ENCODE measurements at regions not wholly inside any gene's neighbourhood (a gene's known extent, or its start where the extent isn't known, plus 50 kb on each side); places are given as distances from the start of the nearest gene placed in this dataset.
A peak's percentile ranks its signal among the peaks of the same experiment; 100 is the strongest.
"Not testable (repeated sequence)": the region's sequence is repeated elsewhere in the genome, so short reads cannot be mapped to it uniquely, and the experiment has no call there.

DNA sequence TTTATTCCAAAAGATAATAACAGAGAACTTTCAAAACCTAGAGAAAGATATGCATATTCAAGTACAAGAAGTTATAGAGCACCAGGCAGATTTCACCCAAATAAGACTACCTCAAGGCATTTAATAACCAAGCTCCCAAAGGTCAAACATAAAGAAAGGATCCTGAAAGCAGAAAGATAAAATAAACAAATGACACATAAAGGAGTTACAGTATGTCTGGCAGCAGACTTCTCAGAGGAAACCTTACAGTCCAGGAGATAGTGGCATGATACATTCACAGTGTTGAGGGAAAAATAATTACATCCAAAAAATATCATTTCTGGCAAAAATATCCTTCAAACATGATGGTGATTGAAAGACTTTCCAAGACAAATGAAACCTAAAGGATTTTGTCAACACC is 185.8 kb upstream of the POU1F1 start:
- H3K27me3 ChIP-seq: no peaks in the 10 kb centered on the region
- no peaks in the 10 kb centered on the region for H3K9me3 ChIP-seq
- H3K36me3 ChIP-seq: no peaks in the 10 kb centered on the region
- DNase-seq: no peak
- no peak overlapping the region for H3K4me3 ChIP-seq

DNA sequence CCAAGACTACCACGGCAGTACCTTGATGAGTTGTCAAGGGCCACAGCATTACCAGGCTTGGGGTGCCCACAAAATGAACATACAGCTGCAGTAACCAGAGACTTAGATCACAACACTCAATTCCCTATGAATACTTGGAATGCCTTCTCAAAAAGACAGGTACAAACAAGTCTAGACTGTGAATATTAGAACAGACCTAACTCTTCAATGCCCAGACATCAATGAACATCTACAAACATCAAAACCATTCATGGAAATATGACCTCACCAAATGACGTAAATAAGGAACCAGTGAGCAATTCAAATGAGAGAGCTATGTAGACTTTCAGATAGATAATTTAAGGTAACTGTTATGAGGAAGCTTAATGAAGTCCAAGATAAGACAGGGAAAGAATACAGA is 185.1 kb upstream of the POU1F1 start:
- DNase-seq: no peak
- Histone ChIP-seq H3K27me3 (no peaks in the 10 kb centered on the region), H3K4me3 (no peak overlapping the region)

DNA sequence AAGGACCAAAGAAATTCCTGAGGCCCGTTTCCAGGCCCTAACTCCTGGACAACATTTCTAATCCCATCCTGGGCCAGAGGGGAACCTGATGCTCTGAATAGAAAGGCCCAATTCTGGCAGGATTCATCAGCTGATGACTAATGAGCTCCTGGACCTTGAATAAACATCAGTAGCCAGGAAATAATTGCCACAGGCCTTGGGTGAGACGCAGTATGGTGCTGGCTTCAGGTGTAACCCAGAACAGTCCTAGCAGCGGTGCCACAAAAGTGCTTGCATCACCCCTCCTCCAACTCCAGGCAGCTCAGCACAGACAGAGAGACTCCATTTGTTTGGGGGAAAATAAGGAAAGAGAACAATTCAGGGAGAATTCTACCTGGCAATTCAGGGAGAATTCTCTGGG is 184.7 kb upstream of the POU1F1 start:
- Histone ChIP-seq H3K4me3 (no peak overlapping the region), H3K9me3 (no peaks in the 10 kb centered on the region), H3K36me3 (no peaks in the 10 kb centered on the region), H3K27me3 (no peaks in the 10 kb centered on the region)
- DNase-seq: peak; percentile 28

More for the DNA sequence above, 185.1 kb upstream of the POU1F1 start:
- Histone ChIP-seq H3K36me3 (no peaks in the 10 kb centered on the region), H3K9me3 (no peaks in the 10 kb centered on the region)

DNA sequence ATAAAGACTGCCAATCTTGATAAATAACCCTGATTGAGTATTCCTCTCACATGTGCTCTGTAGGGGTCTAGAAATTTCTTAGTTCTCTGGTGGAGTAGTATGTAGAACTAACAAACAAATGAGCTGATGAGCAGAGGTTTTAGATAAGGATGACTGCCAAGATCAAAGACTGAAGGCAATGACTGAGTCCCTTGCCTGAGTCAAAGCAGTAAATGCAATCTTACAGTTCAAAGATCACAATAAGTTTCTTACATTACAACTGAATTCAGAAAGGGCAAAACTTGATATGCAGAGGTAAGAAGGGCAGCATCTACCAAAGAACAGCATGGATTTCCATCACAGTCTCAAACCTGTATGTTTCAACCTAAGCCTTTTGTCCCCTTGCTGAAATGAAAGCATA is 172.2 kb upstream of the POU1F1 start:
- Histone ChIP-seq H3K27me3 (no peaks in the 10 kb centered on the region), H3K9me3 (no peaks in the 10 kb centered on the region), H3K36me3 (no peaks in the 10 kb centered on the region), H3K4me3 (no peak overlapping the region)
- DNase-seq: no peak

DNA sequence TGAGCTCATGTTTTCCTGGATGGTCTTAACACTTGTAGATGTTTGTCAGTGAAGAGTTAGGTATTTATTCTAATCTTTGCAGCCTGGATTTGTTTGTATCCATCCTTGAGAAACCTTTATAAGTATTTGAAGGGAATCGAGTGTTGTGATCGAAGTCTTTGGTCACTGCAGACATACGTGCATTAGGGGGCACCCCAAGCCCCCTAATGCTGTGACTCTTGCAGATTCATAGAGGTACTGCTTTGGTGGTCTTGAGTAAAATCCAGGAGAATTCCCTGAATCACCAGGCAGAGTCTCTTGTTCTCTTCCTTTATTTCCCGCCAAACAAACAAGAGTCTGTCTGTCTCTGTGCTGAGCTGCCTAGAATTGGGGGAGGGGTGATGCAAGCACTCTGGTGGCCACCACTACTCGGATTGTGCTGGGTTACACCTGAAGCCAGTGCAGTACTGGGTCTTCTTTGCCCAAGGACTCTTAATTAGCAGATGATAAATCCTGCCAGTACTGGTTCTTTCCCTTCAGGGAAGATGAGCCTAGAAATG is 170.5 kb upstream of the POU1F1 start:
- H3K9me3 ChIP-seq: no peaks in the 10 kb centered on the region
- no peaks in the 10 kb centered on the region for H3K36me3 ChIP-seq
- no peak for DNase-seq
- H3K4me3 ChIP-seq: no peak overlapping the region
- H3K27me3 ChIP-seq: no peaks in the 10 kb centered on the region

DNA sequence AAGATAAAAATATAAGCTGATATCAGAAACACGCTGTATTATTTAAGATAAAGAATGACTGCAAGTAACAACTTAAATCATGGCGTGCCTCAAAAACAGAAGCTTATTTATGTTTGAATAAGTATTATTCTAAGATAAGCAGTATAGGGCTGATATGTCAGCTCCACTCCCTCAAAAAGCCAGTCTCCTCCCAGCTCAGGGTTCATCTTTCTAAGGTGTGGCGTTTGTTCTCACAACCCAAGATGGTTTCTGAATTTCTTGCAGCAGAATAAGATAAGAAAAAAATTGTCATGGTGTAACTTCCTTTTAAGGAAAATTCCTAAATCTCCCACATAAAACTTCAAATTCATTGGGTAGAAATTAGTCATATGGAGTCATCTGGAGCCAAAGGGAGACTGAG is 166.1 kb upstream of the POU1F1 start:
- H3K36me3 ChIP-seq: no peaks in the 10 kb centered on the region
- H3K9me3 ChIP-seq: no peaks in the 10 kb centered on the region
- no peak for DNase-seq
- H3K27me3 ChIP-seq: no peaks in the 10 kb centered on the region
- H3K4me3 ChIP-seq: no peak overlapping the region

DNA sequence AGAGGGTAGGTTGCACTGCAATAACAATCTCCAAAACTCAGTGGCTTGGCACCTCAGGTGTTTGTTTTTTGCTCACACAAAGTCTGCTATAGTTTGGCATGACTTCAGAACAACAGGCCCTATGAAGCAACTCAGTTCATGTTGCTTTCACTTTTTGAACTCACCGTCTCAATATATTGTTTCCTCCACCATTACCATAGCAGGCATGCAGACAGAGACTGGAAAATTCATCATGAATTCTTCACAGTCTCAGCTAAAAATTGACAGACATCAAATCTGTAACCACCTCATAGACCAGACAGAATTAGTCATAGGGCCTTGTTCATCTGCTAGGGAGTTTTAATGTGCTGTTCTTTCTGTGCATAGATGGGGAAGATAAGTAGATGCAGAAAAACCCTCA is 161.4 kb upstream of the POU1F1 start:
- no peak for DNase-seq
- Histone ChIP-seq H3K9me3 (no peaks in the 10 kb centered on the region), H3K36me3 (no peaks in the 10 kb centered on the region), H3K4me3 (no peak overlapping the region), H3K27me3 (no peaks in the 10 kb centered on the region)

DNA sequence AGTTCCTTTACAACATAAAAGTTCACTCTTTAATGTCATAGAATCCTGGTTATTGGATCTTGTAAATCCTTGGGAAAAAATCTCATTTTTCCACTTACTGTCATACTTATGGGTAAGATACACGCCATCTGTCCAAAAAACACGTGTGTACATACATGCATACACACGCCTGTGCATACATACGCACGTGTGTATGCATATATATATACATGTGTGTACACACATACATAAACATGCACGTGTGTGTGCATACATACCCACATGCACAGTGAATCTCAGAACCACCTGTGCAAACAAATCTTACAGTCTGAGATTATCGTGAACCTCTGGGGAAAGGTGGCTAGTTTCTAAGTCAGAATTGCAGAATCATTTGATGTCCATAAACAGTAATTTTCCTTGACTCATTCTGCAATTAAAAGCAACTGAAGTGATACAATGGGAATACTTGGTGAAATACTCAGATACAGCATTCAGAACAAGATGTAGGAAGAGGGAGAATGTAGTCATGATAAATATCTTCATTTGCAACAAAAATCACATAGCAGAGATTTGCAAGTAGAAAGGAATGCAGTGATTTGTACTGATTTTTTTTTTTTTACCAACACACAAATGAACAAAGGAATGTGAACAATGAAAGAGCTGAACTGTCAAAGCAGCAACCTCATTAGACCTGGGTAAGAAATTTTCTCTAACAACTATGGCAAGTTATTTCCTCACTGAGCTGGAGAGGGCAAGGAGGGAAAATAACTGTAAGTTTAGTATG is 160.6 kb upstream of the POU1F1 start:
- no peaks in the 10 kb centered on the region for H3K9me3 ChIP-seq
- H3K36me3 ChIP-seq: no peaks in the 10 kb centered on the region
- H3K27me3 ChIP-seq: no peaks in the 10 kb centered on the region
- DNase-seq: no peak
- H3K4me3 ChIP-seq: no peak overlapping the region

DNA sequence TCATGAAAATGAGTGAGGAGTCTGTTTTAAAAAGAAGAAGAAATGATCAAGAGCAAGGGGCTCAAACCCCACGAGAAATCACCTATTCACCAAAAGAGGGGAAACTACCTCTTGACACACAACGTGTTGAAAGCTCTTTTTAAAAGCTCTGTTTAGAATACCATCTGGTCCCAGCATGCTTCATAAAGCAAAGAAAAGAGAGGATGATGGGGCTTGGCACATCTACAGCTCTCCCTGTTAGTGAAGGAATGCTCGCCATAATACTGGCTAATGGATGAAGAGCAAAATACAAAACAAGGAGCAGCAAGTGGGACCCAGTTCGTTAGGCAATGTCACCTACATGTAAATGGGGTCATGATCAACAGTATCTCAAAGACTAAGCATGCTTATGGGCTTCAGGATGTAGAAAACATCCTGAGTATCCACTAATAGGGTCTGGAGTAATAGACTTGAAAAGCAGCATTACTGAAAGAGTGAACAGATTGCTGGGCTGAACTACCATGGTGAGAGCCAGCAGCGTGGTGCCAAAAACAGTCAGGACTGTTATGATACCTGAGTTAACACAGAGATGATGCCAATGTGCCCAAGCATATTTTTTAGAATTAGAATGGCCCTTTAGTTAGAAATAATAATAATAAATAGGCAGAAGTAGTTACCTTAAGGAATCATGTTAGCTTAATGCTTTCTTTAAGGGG is 159.7 kb upstream of the POU1F1 start:
- no peak overlapping the region for H3K4me3 ChIP-seq
- H3K27me3 ChIP-seq: no peaks in the 10 kb centered on the region
- H3K9me3 ChIP-seq: no peaks in the 10 kb centered on the region
- H3K36me3 ChIP-seq: no peaks in the 10 kb centered on the region
- no peak for DNase-seq

DNA sequence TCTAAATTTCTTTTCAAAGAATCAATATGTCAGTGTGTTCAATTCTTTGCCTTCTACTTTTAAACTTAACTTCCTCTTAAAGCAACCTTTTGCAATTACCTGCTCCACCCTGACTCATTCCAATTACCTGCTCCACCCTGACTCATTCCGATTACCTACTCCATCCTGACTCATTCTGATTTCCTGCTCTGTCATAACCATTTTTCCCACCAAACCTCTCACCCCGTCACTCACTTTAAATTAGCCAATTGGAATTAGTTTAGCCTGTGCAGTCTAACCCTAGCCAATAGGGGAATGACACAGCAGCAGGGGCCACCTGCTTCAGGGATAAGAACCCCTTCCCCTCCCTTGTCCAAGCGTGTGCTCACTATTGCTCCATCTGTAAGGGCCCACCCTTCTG is 157.1 kb upstream of the POU1F1 start:
- H3K27me3 ChIP-seq, H3K36me3 ChIP-seq, H3K4me3 ChIP-seq, DNase-seq, H3K9me3 ChIP-seq: not testable (repeated sequence)

DNA sequence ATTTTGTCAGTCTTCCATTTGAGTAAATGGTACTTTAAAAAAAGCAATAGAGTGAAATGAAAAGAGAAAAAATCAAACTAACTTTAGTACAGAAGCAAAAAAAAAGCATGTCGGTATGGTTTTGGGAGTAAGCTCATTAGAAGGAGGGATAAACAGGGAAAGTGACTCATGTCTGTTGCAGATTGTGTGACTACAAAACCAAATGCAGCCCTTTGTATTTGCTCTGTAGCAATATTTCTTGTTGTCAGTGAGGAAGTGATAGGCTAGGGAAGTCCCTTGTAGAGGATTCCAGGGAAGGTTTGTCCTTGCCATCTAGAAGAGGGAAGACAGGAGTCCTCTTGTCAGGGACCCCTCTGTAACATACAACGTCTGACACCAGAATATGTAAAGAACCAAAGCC is 150.5 kb upstream of the POU1F1 start:
- H3K27me3 ChIP-seq: no peaks in the 10 kb centered on the region
- no peak for DNase-seq
- H3K4me3 ChIP-seq: no peak overlapping the region
- no peaks in the 10 kb centered on the region for H3K9me3 ChIP-seq
- no peaks in the 10 kb centered on the region for H3K36me3 ChIP-seq

DNA sequence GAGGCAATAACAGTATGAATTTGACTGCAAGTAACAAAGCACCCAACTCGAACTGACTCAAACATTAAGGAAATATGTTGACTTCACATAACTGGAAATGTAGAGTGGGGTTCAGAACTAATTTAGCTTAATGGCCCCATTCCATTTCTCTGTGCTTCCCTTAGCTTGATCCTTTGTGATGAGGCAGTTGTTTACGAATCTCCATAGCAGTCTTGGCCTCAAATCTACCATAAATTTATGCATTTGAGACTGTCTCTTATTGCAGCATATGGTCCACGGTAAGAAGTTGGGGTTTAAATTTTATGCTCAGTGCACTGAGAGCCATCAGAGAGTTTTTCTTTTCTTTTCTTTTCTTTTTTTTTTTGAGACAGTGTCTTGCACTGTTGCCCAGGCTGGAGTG is 148.7 kb upstream of the POU1F1 start:
- no peak for DNase-seq
- Histone ChIP-seq H3K4me3 (no peak overlapping the region), H3K27me3 (no peaks in the 10 kb centered on the region), H3K9me3 (no peaks in the 10 kb centered on the region), H3K36me3 (no peaks in the 10 kb centered on the region)

DNA sequence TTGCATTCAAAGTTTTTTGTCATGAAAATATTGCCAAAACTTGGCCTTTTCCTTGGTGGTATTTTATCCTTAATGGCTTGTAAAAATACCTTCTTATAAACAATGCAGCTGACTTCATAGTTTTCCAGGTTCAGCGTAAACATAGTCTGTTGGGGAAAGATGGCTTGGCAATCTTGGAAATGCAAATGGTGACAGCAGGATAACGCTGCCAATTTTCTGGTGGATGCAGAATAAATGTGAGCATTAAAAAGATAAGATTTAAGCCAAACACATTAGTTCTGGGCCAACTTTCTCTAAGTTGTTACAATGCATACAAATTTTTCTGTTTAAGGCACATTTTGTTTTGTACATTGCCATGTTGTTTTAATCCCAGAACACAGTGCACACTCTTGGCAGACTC is 147.0 kb upstream of the POU1F1 start:
- DNase-seq: no peak
- Histone ChIP-seq H3K36me3 (no peaks in the 10 kb centered on the region), H3K4me3 (no peak overlapping the region), H3K27me3 (no peaks in the 10 kb centered on the region), H3K9me3 (no peaks in the 10 kb centered on the region)

DNA sequence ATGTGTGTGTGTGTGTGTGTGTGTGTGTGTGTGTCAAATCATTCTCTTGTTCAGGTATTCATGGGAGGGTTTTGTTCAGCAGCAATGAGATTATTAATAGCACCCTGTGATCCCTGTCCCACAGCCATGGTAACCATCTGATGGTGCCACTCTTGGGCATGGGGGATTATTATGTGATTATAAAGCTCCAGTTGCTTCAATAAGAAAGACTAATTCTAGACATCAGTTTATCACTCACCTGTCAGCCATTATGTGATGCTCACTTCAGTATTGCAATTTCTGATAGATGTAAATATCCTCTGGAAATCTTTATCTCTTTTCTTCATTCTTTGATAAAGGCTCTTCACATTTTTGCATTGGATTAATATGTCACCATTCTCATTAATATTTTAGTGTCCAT is 145.9 kb upstream of the POU1F1 start:
- DNase-seq: no peak
- H3K9me3 ChIP-seq: no peaks in the 10 kb centered on the region
- H3K4me3 ChIP-seq: no peak overlapping the region
- H3K27me3 ChIP-seq: no peaks in the 10 kb centered on the region
- H3K36me3 ChIP-seq: no peaks in the 10 kb centered on the region

DNA sequence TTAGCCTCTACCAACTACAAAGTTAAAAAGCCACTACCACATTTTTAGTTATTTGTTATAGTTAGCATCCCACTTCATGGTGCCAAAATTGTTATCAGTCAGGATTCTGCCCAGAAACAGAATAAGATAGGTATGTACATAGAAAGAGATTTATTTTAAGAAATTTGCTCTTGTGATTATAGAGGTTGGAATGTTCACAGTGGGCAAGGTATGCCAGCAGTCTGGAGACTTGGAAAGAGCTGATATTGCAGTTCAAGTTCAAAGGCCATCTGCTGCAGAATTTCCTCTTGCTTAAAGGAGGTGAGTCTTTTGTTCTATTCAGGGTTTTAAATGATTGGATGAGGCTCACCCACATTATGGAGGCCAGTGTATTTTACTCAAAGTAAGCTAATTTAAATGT is 143.8 kb upstream of the POU1F1 start:
- Histone ChIP-seq H3K9me3 (no peaks in the 10 kb centered on the region), H3K4me3 (no peak overlapping the region), H3K36me3 (no peaks in the 10 kb centered on the region), H3K27me3 (no peaks in the 10 kb centered on the region)
- no peak for DNase-seq

DNA sequence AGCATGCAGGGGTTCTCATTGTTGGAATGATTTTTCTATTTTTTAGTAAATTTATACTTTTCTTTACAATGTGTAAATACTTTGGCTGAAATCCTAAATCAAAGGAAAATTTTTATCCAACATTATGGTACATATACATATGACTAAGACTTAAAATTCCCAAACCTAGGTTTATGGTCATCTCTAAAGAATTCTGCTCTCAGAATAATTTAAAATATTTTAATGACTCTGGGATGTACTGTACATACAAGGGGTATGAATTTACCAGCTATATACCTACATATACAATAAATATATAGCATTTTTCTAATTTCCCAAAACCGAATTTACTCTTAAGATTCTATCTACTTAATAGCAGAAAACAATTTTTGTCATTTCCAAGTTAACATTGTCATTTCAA is 137.9 kb upstream of the POU1F1 start:
- no peak for DNase-seq
- Histone ChIP-seq H3K36me3 (no peaks in the 10 kb centered on the region), H3K9me3 (no peaks in the 10 kb centered on the region), H3K27me3 (no peaks in the 10 kb centered on the region), H3K4me3 (no peak overlapping the region)

DNA sequence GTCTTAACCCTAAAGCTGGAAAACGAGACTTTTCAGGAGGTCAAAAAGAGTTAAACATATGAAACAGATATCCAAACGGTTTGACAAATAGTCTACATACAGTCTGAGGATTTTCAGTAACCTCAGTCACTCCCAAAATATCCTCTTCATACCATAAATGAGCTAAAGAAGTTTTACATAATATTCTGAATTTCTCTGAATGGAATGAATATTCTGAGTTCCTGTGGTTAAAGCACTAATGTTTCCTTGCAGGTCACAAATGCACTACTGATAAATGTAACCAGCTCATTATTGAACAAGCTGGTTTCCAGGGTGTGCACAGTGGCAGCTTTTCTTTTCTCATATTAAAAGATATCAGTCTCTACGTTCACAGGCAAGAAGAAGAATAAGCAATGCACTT is 137.4 kb upstream of the POU1F1 start:
- Histone ChIP-seq H3K9me3 (no peaks in the 10 kb centered on the region), H3K4me3 (no peak overlapping the region), H3K36me3 (no peaks in the 10 kb centered on the region), H3K27me3 (no peaks in the 10 kb centered on the region)
- no peak for DNase-seq

DNA sequence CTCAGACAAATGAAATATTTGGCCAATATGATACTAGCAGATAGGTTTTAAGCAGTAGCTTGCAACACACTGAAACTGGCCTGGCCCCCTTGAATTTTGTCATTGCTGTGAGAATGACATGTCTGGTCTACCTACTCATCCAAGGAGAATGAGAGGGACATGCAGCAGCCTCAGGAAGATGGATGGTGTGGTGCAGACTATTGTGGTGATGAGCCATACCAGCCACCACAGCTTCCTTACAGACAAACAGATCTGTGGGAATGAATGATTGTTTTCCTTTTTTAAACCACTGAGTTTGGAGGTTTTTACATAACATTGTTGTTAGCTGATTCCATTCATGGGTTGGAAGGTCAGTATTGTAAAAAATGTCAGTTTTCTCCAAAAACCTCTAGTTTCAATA is 133.7 kb upstream of the POU1F1 start:
- no peaks in the 10 kb centered on the region for H3K27me3 ChIP-seq
- no peak for DNase-seq
- no peaks in the 10 kb centered on the region for H3K36me3 ChIP-seq
- H3K4me3 ChIP-seq: no peak overlapping the region
- no peaks in the 10 kb centered on the region for H3K9me3 ChIP-seq

Data from MG63 (cell line).